Naive B cell (primary cell): ENCODE measurements at regions not wholly inside any gene's neighbourhood (a gene's known extent, or its start where the extent isn't known, plus 50 kb on each side); places are given as distances from the start of the nearest gene placed in this dataset.

ENCODE experiments used
- ATAC-seq, 2 donors: fragments of 150-1000 bp; cut with Tn5 transposase; 2 replicates each; pipeline ENCODE4 v1.10.0; 2021; ENCODE audit warnings: low read depth in 2 of 2, mild to moderate bottlenecking in 2 of 2, moderate library complexity in 2 of 2
- DNase-seq: peaks from one replicate; pipeline ENCODE4 v3.0.0; 2022
- H3K27ac Mint-ChIP-seq, 6 donors: one replicate each; pipeline ENCODE4 v1.8.0; 2020 to 2022; ENCODE audit warnings: mild to moderate bottlenecking in 6 of 6, mixed read lengths in 6 of 6, moderate library complexity in 5 of 6, inconsistent platforms in 2 of 6
- H3K27me3 Mint-ChIP-seq, 3 donors: one replicate each; pipeline ENCODE4 v1.8.0; 2021 to 2022; ENCODE audit warnings: mixed read lengths in 3 of 3, mild to moderate bottlenecking in 1 of 3
- H3K36me3 Mint-ChIP-seq, 2 donors: one replicate each; pipeline ENCODE4 v1.8.0; 2020 to 2022; ENCODE audit warnings: mixed read lengths in 2 of 2, inconsistent platforms in 1 of 2, mild to moderate bottlenecking in 1 of 2
- H3K4me1 Mint-ChIP-seq, 3 donors: one replicate each; pipeline ENCODE4 v1.8.0; 2020 to 2022; ENCODE audit warnings: mixed read lengths in 3 of 3, inconsistent platforms in 1 of 3, mild to moderate bottlenecking in 1 of 3, moderate library complexity in 1 of 3
- H3K4me3 Mint-ChIP-seq, 8 donors: one replicate each; pipeline ENCODE4 v1.8.0; 2020 to 2022; ENCODE audit warnings: mild to moderate bottlenecking in 8 of 8, mixed read lengths in 8 of 8, moderate library complexity in 8 of 8, inconsistent platforms in 2 of 8
- H3K9me3 Mint-ChIP-seq, 7 donors: one replicate each; pipeline ENCODE4 v1.8.0; 2020 to 2022; ENCODE audit warnings: mixed read lengths in 7 of 7, mild to moderate bottlenecking in 5 of 7, inconsistent platforms in 2 of 7, moderate library complexity in 1 of 7

- H3K4me1 Mint-ChIP-seq = no peaks in the 10 kb centered on the region
- H3K36me3 Mint-ChIP-seq = no peaks in the 10 kb centered on the region
- peaks cover 2 to 35% (median 12%) of the 10 kb centered on the region in 7 donors for H3K9me3 Mint-ChIP-seq
- DNase-seq = no peak
- ATAC-seq = no peak
- no peak overlapping the region for H3K4me3 Mint-ChIP-seq
- H3K27ac Mint-ChIP-seq = no peak overlapping the region
- H3K27me3 Mint-ChIP-seq = peaks cover 0 to 17% (median 6%) of the 10 kb centered on the region in 3 donors
Measured at GRCh38 chr16:54801057-54801844, 129.4 kb upstream of the IRX5 start.

GRCh38 chr16:54798267-54798666 lies 132.4 kb upstream of the IRX5 start:
- peaks cover 2 to 35% (median 12%) of the 10 kb centered on the region in 7 donors for H3K9me3 Mint-ChIP-seq
- peaks cover 0 to 17% (median 0%) of the 10 kb centered on the region in 3 donors for H3K27me3 Mint-ChIP-seq
- ATAC-seq (no peak), DNase-seq (no peak)
- H3K4me1 Mint-ChIP-seq = no peaks in the 10 kb centered on the region
- no peak overlapping the region for H3K4me3 Mint-ChIP-seq
- H3K36me3 Mint-ChIP-seq = no peaks in the 10 kb centered on the region
- H3K27ac Mint-ChIP-seq = no peak overlapping the region

- no peaks in the 10 kb centered on the region for H3K36me3 Mint-ChIP-seq
- H3K4me3 Mint-ChIP-seq = no peak overlapping the region
- DNase-seq = no peak
- H3K27me3 Mint-ChIP-seq = peaks cover 0 to 9% (median 0%) of the 10 kb centered on the region in 3 donors
- ATAC-seq = no peak
- peaks cover 0 to 32% (median 8%) of the 10 kb centered on the region in 7 donors for H3K9me3 Mint-ChIP-seq
- H3K4me1 Mint-ChIP-seq = no peaks in the 10 kb centered on the region
- H3K27ac Mint-ChIP-seq = no peak overlapping the region
Measured at GRCh38 chr16:54796211-54796610, 134.5 kb upstream of the IRX5 start.

GRCh38 chr16:54792811-54793210 lies 137.9 kb upstream of the IRX5 start:
- Mint-ChIP-seq H3K4me1 (no peaks in the 10 kb centered on the region), H3K4me3 (no peak overlapping the region), H3K27ac (no peak overlapping the region), H3K36me3 (no peaks in the 10 kb centered on the region), H3K27me3 (no peaks in the 10 kb centered on the region), H3K9me3 (peaks cover 0 to 9% (median 0%) of the 10 kb centered on the region in 7 donors)
- ATAC-seq (no peak), DNase-seq (no peak)

GRCh38 chr16:54787045-54787444 lies 143.6 kb upstream of the IRX5 start:
- no peaks in the 10 kb centered on the region for H3K4me1 Mint-ChIP-seq
- no peaks in the 10 kb centered on the region for H3K27me3 Mint-ChIP-seq
- no peaks in the 10 kb centered on the region for H3K36me3 Mint-ChIP-seq
- ATAC-seq (no peak), DNase-seq (no peak)
- peak overlapping the region in 1 of 8 donors; percentile 69 for H3K4me3 Mint-ChIP-seq
- H3K9me3 Mint-ChIP-seq = peaks cover 0 to 13% (median 5%) of the 10 kb centered on the region in 7 donors
- H3K27ac Mint-ChIP-seq = no peak overlapping the region

GRCh38 chr16:54783980-54784379 lies 146.7 kb upstream of the IRX5 start:
- Mint-ChIP-seq H3K27ac (no peak overlapping the region), H3K36me3 (no peaks in the 10 kb centered on the region), H3K9me3 (peaks cover 0 to 13% (median 5%) of the 10 kb centered on the region in 7 donors), H3K27me3 (peaks cover 0 to 4% (median 0%) of the 10 kb centered on the region in 3 donors), H3K4me3 (no peak overlapping the region), H3K4me1 (no peaks in the 10 kb centered on the region)
- ATAC-seq = no peak
- no peak for DNase-seq

- H3K4me1 Mint-ChIP-seq = no peaks in the 10 kb centered on the region
- no peak overlapping the region for H3K4me3 Mint-ChIP-seq
Measured at GRCh38 chr16:54783226-54783625, 147.4 kb upstream of the IRX5 start.

GRCh38 chr16:54780266-54780665 lies 150.4 kb upstream of the IRX5 start:
- H3K9me3 Mint-ChIP-seq = peaks cover 0 to 6% (median 0%) of the 10 kb centered on the region in 7 donors
- no peaks in the 10 kb centered on the region for H3K4me1 Mint-ChIP-seq
- H3K36me3 Mint-ChIP-seq = no peaks in the 10 kb centered on the region
- H3K4me3 Mint-ChIP-seq = no peak overlapping the region
- ATAC-seq = no peak
- H3K27me3 Mint-ChIP-seq = peaks cover 0 to 4% (median 0%) of the 10 kb centered on the region in 3 donors
- no peak for DNase-seq
- no peak overlapping the region for H3K27ac Mint-ChIP-seq

More at GRCh38 chr16:54783226-54783625, 147.4 kb upstream of the IRX5 start:
- Mint-ChIP-seq H3K9me3 (peaks cover 0 to 13% (median 5%) of the 10 kb centered on the region in 7 donors), H3K27ac (no peak overlapping the region), H3K36me3 (no peaks in the 10 kb centered on the region), H3K27me3 (peaks cover 0 to 4% (median 0%) of the 10 kb centered on the region in 3 donors)
- DNase-seq = no peak
- ATAC-seq = no peak

GRCh38 chr16:54779549-54779948 lies 151.1 kb upstream of the IRX5 start:
- peaks cover 0 to 3% (median 0%) of the 10 kb centered on the region in 7 donors for H3K9me3 Mint-ChIP-seq
- H3K27ac Mint-ChIP-seq = no peak overlapping the region
- peaks cover 0 to 4% (median 0%) of the 10 kb centered on the region in 3 donors for H3K27me3 Mint-ChIP-seq
- H3K4me3 Mint-ChIP-seq = no peak overlapping the region
- H3K4me1 Mint-ChIP-seq = no peaks in the 10 kb centered on the region
- no peak for ATAC-seq
- no peaks in the 10 kb centered on the region for H3K36me3 Mint-ChIP-seq
- DNase-seq = no peak

- Mint-ChIP-seq H3K4me3 (no peak overlapping the region), H3K27me3 (peaks cover 0 to 8% (median 5%) of the 10 kb centered on the region in 3 donors), H3K9me3 (peaks cover 0 to 7% (median 3%) of the 10 kb centered on the region in 7 donors), H3K36me3 (no peaks in the 10 kb centered on the region), H3K4me1 (no peaks in the 10 kb centered on the region), H3K27ac (no peak overlapping the region)
- ATAC-seq = no peak
- DNase-seq = no peak
Measured at GRCh38 chr16:54774768-54775167, 155.9 kb upstream of the IRX5 start.

GRCh38 chr16:54772400-54772799 lies 158.3 kb upstream of the IRX5 start:
- Mint-ChIP-seq H3K9me3 (peaks cover 0 to 7% (median 3%) of the 10 kb centered on the region in 7 donors), H3K36me3 (no peaks in the 10 kb centered on the region), H3K4me3 (no peak overlapping the region), H3K4me1 (no peaks in the 10 kb centered on the region), H3K27ac (no peak overlapping the region), H3K27me3 (peaks cover 0 to 8% (median 5%) of the 10 kb centered on the region in 3 donors)
- ATAC-seq (no peak), DNase-seq (no peak)

- no peak overlapping the region for H3K4me3 Mint-ChIP-seq
- ATAC-seq (no peak), DNase-seq (no peak)
- no peak overlapping the region for H3K27ac Mint-ChIP-seq
- no peaks in the 10 kb centered on the region for H3K36me3 Mint-ChIP-seq
- H3K9me3 Mint-ChIP-seq = peaks cover 0 to 19% (median 4%) of the 10 kb centered on the region in 7 donors
- no peaks in the 10 kb centered on the region for H3K4me1 Mint-ChIP-seq
- H3K27me3 Mint-ChIP-seq = no peaks in the 10 kb centered on the region
Measured at GRCh38 chr16:54766355-54766754, 164.3 kb upstream of the IRX5 start.

- no peak overlapping the region for H3K4me3 Mint-ChIP-seq
- ATAC-seq = no peak
- H3K27me3 Mint-ChIP-seq = peaks cover 0 to 7% (median 4%) of the 10 kb centered on the region in 3 donors
- H3K9me3 Mint-ChIP-seq = peaks cover 0 to 6% (median 0%) of the 10 kb centered on the region in 7 donors
- H3K27ac Mint-ChIP-seq = no peak overlapping the region
- DNase-seq = no peak
- no peaks in the 10 kb centered on the region for H3K4me1 Mint-ChIP-seq
- no peaks in the 10 kb centered on the region for H3K36me3 Mint-ChIP-seq
Measured at GRCh38 chr16:54750249-54750648, 180.4 kb upstream of the IRX5 start.

GRCh38 chr16:54748611-54749190 lies 182.0 kb upstream of the IRX5 start:
- H3K36me3 Mint-ChIP-seq = no peaks in the 10 kb centered on the region
- ATAC-seq (no peak), DNase-seq (no peak)
- H3K27ac Mint-ChIP-seq = no peak overlapping the region
- no peaks in the 10 kb centered on the region for H3K4me1 Mint-ChIP-seq
- peaks cover 0 to 7% (median 0%) of the 10 kb centered on the region in 3 donors for H3K27me3 Mint-ChIP-seq
- no peak overlapping the region for H3K4me3 Mint-ChIP-seq
- peaks cover 0 to 6% (median 0%) of the 10 kb centered on the region in 7 donors for H3K9me3 Mint-ChIP-seq
